Endothelial cell of umbilical vein (primary cell): ENCODE measurements at regions not wholly inside any gene's neighbourhood (a gene's known extent, or its start where the extent isn't known, plus 50 kb on each side); places are given as distances from the start of the nearest gene placed in this dataset.

Experiments used
- BruUV-seq: library from RNA; stranded (reverse); fragments of 400-500 nt; replicated peaks from 2 replicates; lab custom pipeline; 2021; lab: Mats Ljungman, UMichigan
- CTCF ChIA-PET: fragments of 300-600, 350-600 bp; sonication (Branson Sonifier 250); formaldehyde crosslinking; loops from one replicate; lab custom pipeline; 2021; ENCODE audit warnings: antibody characterized with exemption, inconsistent platforms; lab: Charles Lee
- POLR2A ChIA-PET: fragments of 300-600, 350-600 bp; sonication (Branson Sonifier 250); formaldehyde crosslinking; loops from one replicate; lab custom pipeline; 2021; ENCODE audit warnings: antibody characterized with exemption, inconsistent platforms; lab: Charles Lee
- DNase-seq: peaks from one replicate; pipeline ENCODE4 v3.0.0-alpha.2; 2011; ENCODE audit warnings: low read depth, low spot score
- FAIRE-seq: peaks from 2 replicates; lab custom pipeline; 2011; peaks lifted over from hg19 to GRCh38; lab: Jason Lieb, UNC
- H2AFZ ChIP-seq: 2 replicates; pipeline ENCODE4 v1.6.0; 2012; ENCODE audit warnings: low read depth, low read length, control low read depth, inconsistent platforms
- H3K27ac ChIP-seq: 2 replicates; pipeline ENCODE4 v1.5.1; 2011; ENCODE audit warnings: low read depth, mild to moderate bottlenecking, control low read depth, low read length, moderate library complexity; ENCODE audit not compliant: insufficient read depth
- H3K27me3 ChIP-seq, 2 experiments: 2 replicates each; pipeline versions ENCODE4 v1.6.0 to v1.6.1; 2011; ENCODE audit warnings: low read length in 2 of 2, mixed read lengths in 1 of 2; ENCODE audit not compliant: control insufficient read depth in 2 of 2, insufficient read depth in 2 of 2
- H3K36me3 ChIP-seq, 2 experiments: 2 replicates in 1 of 2; 3 replicates in 1 of 2; pipeline ENCODE4 v1.5.1; 2011; ENCODE audit warnings: low read length in 2 of 2, mild to moderate bottlenecking in 1 of 2, moderate library complexity in 1 of 2; ENCODE audit not compliant: control insufficient read depth in 2 of 2, insufficient read depth in 2 of 2; ENCODE audit errors: extremely low read depth in 1 of 2
- H3K4me1 ChIP-seq: 3 replicates; pipeline ENCODE4 v1.5.1; 2011; ENCODE audit warnings: mild to moderate bottlenecking, low read length; ENCODE audit not compliant: control insufficient read depth, insufficient read depth; ENCODE audit errors: extremely low read depth
- H3K4me2 ChIP-seq: 2 replicates; pipeline ENCODE4 v1.6.1; 2011; ENCODE audit warnings: low read length, control low read depth, mixed read lengths; ENCODE audit not compliant: insufficient read depth
- H3K4me3 ChIP-seq, 3 experiments: fragments of 200-600 bp in 1 of 3; sonication (generic), shearing (Covaris generic) in 1 of 3; replicated peaks in 1 of 3; 2 replicates each; pipeline ENCODE4 v1.5.1; 2011 to 2016; ENCODE audit warnings: control low read depth in 3 of 3, low read length in 3 of 3, mild to moderate bottlenecking in 2 of 3, inconsistent platforms in 1 of 3, low read depth in 1 of 3, moderate library complexity in 1 of 3; ENCODE audit not compliant: insufficient read depth in 1 of 3
- H3K79me2 ChIP-seq: 2 replicates; pipeline ENCODE4 v1.6.0; 2012; ENCODE audit warnings: low read length, inconsistent platforms; ENCODE audit not compliant: control insufficient read depth, insufficient read depth
- H3K9ac ChIP-seq: replicated peaks from 2 replicates; pipeline ENCODE3; 2011; ENCODE audit warnings: low read length, control low read depth; ENCODE audit not compliant: insufficient read depth; ENCODE audit errors: extremely low read depth
- H3K9me1 ChIP-seq: replicated peaks from 3 replicates; pipeline ENCODE4 v1.6.0; 2011; ENCODE audit warnings: mild to moderate bottlenecking, low read length; ENCODE audit not compliant: control insufficient read depth, insufficient read depth; ENCODE audit errors: extremely low read depth
- H3K9me3 ChIP-seq: replicated peaks from 2 replicates; pipeline ENCODE4 v1.5.1; 2012; ENCODE audit warnings: low read length, inconsistent platforms; ENCODE audit not compliant: control insufficient read depth, insufficient read depth
- H4K20me1 ChIP-seq: replicated peaks from 2 replicates; pipeline ENCODE3; 2011; ENCODE audit warnings: mild to moderate bottlenecking, low read length; ENCODE audit not compliant: control insufficient read depth, insufficient read depth; ENCODE audit errors: extremely low read depth
- CTCF ChIP-seq, 2 donors: IDR thresholded peaks; 1 replicate in 1 of 2; 2 replicates in 1 of 2; pipeline ENCODE4 v1.5.1; 2011; ENCODE audit warnings: low read length in 2 of 2, mild to moderate bottlenecking in 2 of 2, moderate library complexity in 2 of 2, control low read depth in 1 of 2, inconsistent platforms in 1 of 2, low read depth in 1 of 2; ENCODE audit not compliant: insufficient read depth in 1 of 2; ENCODE audit errors: extremely low read depth in 1 of 2
- EZH2 ChIP-seq: IDR thresholded peaks from 2 replicates; pipeline ENCODE4 v1.6.1; 2012; ENCODE audit warnings: borderline replicate concordance, low read depth, mild to moderate bottlenecking, moderate library complexity, low read length, inconsistent platforms; ENCODE audit not compliant: severe bottlenecking
- FOS ChIP-seq: IDR thresholded peaks from 2 replicates; pipeline ENCODE4 v1.6.1; 2011; ENCODE audit warnings: mild to moderate bottlenecking, low read length, moderate library complexity, borderline replicate concordance; ENCODE audit not compliant: insufficient read depth
- GATA2 ChIP-seq: IDR thresholded peaks from 2 replicates; pipeline ENCODE4 v1.7.0; 2011; ENCODE audit warnings: low read depth, mild to moderate bottlenecking, moderate library complexity, mixed read lengths, low read length; ENCODE audit not compliant: insufficient read length, insufficient read depth
- JUN ChIP-seq: IDR thresholded peaks from 2 replicates; pipeline ENCODE4 v1.6.1; 2011; ENCODE audit warnings: borderline replicate concordance, low read depth; ENCODE audit not compliant: insufficient read length, insufficient read depth
- MAX ChIP-seq: IDR thresholded peaks from 2 replicates; pipeline ENCODE4 v1.6.1; 2011; ENCODE audit not compliant: insufficient read depth, insufficient read length
- MYC ChIP-seq: IDR thresholded peaks from one replicate; pipeline ENCODE4 v1.6.1; 2011; ENCODE audit warnings: mild to moderate bottlenecking, low read depth, low read length
- POLR2A ChIP-seq: IDR thresholded peaks from 2 replicates; pipeline ENCODE4 v1.6.1; 2012; ENCODE audit warnings: low read depth, mild to moderate bottlenecking, control low read depth, low read length
- POLR2AphosphoS5 ChIP-seq: IDR thresholded peaks from 2 replicates; pipeline ENCODE4 v1.6.1; 2012; ENCODE audit warnings: low read depth, mild to moderate bottlenecking, control low read depth, low read length, moderate library complexity; ENCODE audit not compliant: insufficient read depth
- dilution Hi-C: fragments of 300-500 bp; cut with MboI; formaldehyde crosslinking; loops from one replicate; pipeline ENCODE4 v1.15.0; 2019; ENCODE audit warnings: low sequenced_read_pairs; ENCODE audit not compliant: extremely low pct_ligation_motif_present
- intact Hi-C: fragments of 100-400 bp; cut with micrococcal nuclease; formaldehyde crosslinking; loops from one replicate; pipeline ENCODE4 v1.10.0; 2022

GRCh38 chr4:123638834-123639233 lies 242.2 kb downstream of the SPRY1 start:
- H3K79me2 ChIP-seq = no peaks in the 10 kb centered on the region
- H3K9me1 ChIP-seq = no peaks in the 10 kb centered on the region
- H3K4me3 ChIP-seq = no peak overlapping the region
- DNase-seq (no peak), FAIRE-seq (no peak)
- no peaks in the 10 kb centered on the region for H4K20me1 ChIP-seq
- dilution Hi-C loops = no loop called here
- intact Hi-C loops = no loop called here
- TF ChIP-seq GATA2 (no peak), FOS (no peak), MAX (no peak), JUN (no peak), POLR2A (no peak), POLR2AphosphoS5 (no peak), MYC (no peak), EZH2 (no peak), CTCF (IDR thresholded peaks at IDR 0.05; ENCODE audit: extremely low read depth in 1 of 2, insufficient read depth in 1 of 2, low read depth in 1 of 2, low read length in 2 of 2) (no peak)
- no peak overlapping the region for H2AFZ ChIP-seq
- no peaks in the 10 kb centered on the region for H3K4me1 ChIP-seq
- ChIA-PET CTCF (no interaction called here), POLR2A (no interaction called here)
- no peaks in the 10 kb centered on the region for H3K9me3 ChIP-seq
- H3K4me2 ChIP-seq = no peak overlapping the region
- H3K27me3 ChIP-seq = no peaks in the 10 kb centered on the region
- no TSS peak for BruUV-seq
- H3K27ac ChIP-seq = no peak overlapping the region
- H3K9ac ChIP-seq = no peak overlapping the region
- H3K36me3 ChIP-seq = no peaks in the 10 kb centered on the region
